OCI-LY3 (cell line): ENCODE measurements at regions not wholly inside any gene's neighbourhood (a gene's known extent, or its start where the extent isn't known, plus 50 kb on each side); places are given as distances from the start of the nearest gene placed in this dataset.
"Not testable (repeated sequence)": the region's sequence is repeated elsewhere in the genome, so short reads cannot be mapped to it uniquely, and the experiment has no call there.

Experiments
- H2AFZ ChIP-seq: fragments of 200-600, 300-600 bp; shearing (Covaris generic); 2 replicates; pipeline ENCODE4 v1.6.0; 2014; ENCODE audit warnings: antibody characterized with exemption, low read depth, low read length
- H3K27ac ChIP-seq: fragments of 200-600, 300-600 bp; sonication (generic); 2 replicates; pipeline ENCODE4 v1.5.1; 2014; ENCODE audit warnings: mild to moderate bottlenecking, low read length, moderate library complexity, mixed read lengths
- H3K27me3 ChIP-seq: fragments of 200-600, 300-600 bp; sonication (generic); 2 replicates; pipeline ENCODE4 v1.6.1; 2014; ENCODE audit warnings: low read depth, low read length, mixed read lengths
- H3K36me3 ChIP-seq: fragments of 200-600, 300-600 bp; sonication (generic); replicated peaks from 2 replicates; pipeline ENCODE3; 2014; ENCODE audit warnings: low read depth, low read length, mixed read lengths
- H3K4me1 ChIP-seq: fragments of 300-600, 200-600 bp; sonication (generic); 2 replicates; pipeline ENCODE4 v1.6.1; 2014; ENCODE audit warnings: low read length, mixed read lengths
- H3K4me2 ChIP-seq: fragments of 200-600, 300-600 bp; sonication (generic); 2 replicates; pipeline ENCODE4 v1.6.1; 2014; ENCODE audit warnings: low read length, mixed read lengths
- H3K4me3 ChIP-seq: fragments of 300-600, 200-600 bp; sonication (generic); 2 replicates; pipeline ENCODE4 v1.5.1; 2014; ENCODE audit warnings: antibody characterized with exemption, mild to moderate bottlenecking, low read length, moderate library complexity
- H3K79me2 ChIP-seq: fragments of 300-600, 200-600 bp; shearing (Covaris generic); 2 replicates; pipeline ENCODE4 v1.6.1; 2014; ENCODE audit warnings: mild to moderate bottlenecking, low read length, mixed read lengths
- H3K9ac ChIP-seq: fragments of 300-600, 200-600 bp; shearing (Covaris generic); 2 replicates; pipeline ENCODE4 v1.6.0; 2014; ENCODE audit warnings: mild to moderate bottlenecking, low read length, moderate library complexity
- H3K9me3 ChIP-seq: fragments of 200-600, 300-600 bp; shearing (Covaris generic); 2 replicates; pipeline ENCODE4 v1.6.1; 2014; ENCODE audit warnings: low read length, mixed read lengths; ENCODE audit not compliant: insufficient read depth
- H4K20me1 ChIP-seq: fragments of 200-600, 300-600 bp; sonication (generic); 2 replicates; pipeline ENCODE4 v1.6.1; 2016; ENCODE audit warnings: low read length, mixed read lengths; ENCODE audit not compliant: insufficient read depth
- EZH2phosphoT487 ChIP-seq: fragments of 200-600 bp; shearing (Covaris generic); IDR thresholded peaks from 2 replicates; pipeline ENCODE4 v1.6.1; 2018; ENCODE audit warnings: antibody characterized with exemption, mixed run types, low read depth
- TF ChIP-seq, protein P1 (sequence below): fragments of 200-600, 300-600 bp; sonication (generic); IDR thresholded peaks from 2 replicates; pipeline ENCODE4 v1.5.1; 2014; ENCODE audit warnings: antibody characterized with exemption, low read length, low read depth

DNA sequence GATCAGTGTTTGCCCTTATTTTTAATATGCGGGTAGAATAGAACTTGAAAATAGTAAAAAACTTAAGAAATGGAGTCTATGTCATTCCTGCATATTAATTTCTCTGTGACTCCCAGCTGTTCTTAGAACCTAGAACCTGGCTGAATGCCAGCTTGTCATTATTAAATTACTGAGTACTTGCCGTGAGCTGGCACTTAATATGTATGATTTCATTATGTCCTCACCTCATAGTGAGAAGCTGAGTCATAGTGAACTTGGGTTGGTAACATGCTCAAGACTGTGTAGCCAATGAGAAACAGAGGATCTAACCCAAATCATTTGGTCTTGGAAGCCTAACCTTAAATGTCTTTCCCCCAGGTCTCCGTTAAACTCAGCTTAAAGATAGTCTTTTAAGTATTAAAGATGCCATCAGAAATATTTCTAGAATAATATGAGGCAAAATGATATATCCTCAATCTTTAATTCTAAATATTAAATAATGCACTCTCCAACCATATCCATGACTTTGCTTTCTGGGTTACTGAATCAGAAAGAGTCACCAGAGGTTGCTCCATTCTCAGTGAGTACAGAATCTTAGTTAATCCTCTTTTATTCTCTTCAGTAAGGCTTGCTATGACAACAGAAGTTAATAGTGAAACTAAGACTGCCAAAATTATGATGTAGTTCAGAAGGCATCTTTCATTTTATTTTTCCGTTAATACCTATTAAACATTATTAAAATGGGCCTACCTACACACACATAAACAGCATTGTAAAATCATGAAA lies 58.6 kb upstream of the TLL1 start:
- no peak overlapping the region for H3K27ac ChIP-seq

DNA sequence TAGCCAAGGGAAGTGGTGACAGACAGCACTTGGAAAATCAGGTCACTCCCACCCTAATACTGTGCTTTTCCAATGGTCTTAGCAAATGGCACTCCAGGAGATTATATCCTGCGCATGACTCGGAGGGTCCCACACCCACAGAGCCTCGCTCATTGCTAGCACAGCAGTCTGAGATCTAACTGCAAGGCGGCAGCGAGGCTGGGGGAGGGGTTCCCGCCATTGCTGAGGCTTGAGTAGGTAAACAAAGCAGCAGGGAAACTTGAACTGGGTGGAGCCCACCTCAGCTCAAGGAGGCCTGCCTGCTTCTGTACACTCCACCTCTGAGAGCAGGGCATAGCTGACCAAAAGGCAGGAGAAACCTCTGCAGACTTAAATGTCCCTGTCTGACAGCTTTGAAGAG lies 53.9 kb upstream of the TLL1 start:
- not testable (repeated sequence) for H3K4me1 ChIP-seq, H3K4me3 ChIP-seq, H3K9me3 ChIP-seq, H3K27me3 ChIP-seq, H3K4me2 ChIP-seq, H3K36me3 ChIP-seq, H3K9ac ChIP-seq, H3K79me2 ChIP-seq, H3K27ac ChIP-seq, H4K20me1 ChIP-seq, H2AFZ ChIP-seq

More for the DNA sequence above, 58.6 kb upstream of the TLL1 start:
- Histone ChIP-seq H3K79me2 (no peaks in the 10 kb centered on the region), H3K4me2 (no peak overlapping the region), H2AFZ (no peak overlapping the region), H3K36me3 (no peaks in the 10 kb centered on the region), H3K27me3 (no peaks in the 10 kb centered on the region), H3K4me1 (peaks cover 3% of the 10 kb centered on the region; the same call in 1 of the 2 replicates), H3K9me3 (no peaks in the 10 kb centered on the region), H3K9ac (no peak overlapping the region), H3K4me3 (no peak overlapping the region), H4K20me1 (no peaks in the 10 kb centered on the region)
- TF ChIP-seq, protein P1, sequence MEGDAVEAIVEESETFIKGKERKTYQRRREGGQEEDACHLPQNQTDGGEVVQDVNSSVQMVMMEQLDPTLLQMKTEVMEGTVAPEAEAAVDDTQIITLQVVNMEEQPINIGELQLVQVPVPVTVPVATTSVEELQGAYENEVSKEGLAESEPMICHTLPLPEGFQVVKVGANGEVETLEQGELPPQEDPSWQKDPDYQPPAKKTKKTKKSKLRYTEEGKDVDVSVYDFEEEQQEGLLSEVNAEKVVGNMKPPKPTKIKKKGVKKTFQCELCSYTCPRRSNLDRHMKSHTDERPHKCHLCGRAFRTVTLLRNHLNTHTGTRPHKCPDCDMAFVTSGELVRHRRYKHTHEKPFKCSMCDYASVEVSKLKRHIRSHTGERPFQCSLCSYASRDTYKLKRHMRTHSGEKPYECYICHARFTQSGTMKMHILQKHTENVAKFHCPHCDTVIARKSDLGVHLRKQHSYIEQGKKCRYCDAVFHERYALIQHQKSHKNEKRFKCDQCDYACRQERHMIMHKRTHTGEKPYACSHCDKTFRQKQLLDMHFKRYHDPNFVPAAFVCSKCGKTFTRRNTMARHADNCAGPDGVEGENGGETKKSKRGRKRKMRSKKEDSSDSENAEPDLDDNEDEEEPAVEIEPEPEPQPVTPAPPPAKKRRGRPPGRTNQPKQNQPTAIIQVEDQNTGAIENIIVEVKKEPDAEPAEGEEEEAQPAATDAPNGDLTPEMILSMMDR, result no peak
- no peak for TF ChIP-seq EZH2phosphoT487
